ENCODE measurements at regions not wholly inside any gene's neighbourhood (a gene's known extent, or its start where the extent isn't known, plus 50 kb on each side); places are given as distances from the start of the nearest gene placed in this dataset.

DNA sequence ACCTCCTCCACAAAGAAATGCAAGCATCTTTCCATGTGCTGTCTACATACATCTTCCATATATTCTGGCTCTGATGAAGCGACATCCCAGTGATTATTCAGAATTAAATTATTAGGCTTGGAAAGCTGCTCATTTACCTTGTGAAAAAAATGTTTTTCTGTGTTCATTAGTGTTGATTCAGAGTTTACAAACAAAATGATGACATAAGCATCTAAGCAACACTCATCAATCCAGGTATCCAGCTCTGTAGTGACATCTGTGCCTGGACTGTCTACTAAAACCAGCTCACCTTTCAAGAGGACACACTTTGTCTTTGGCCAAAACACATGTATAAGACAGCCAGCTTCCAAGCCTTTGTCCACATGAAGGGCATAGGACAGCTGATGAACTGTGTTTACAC, 51.1 kb upstream of the SPATA31C2 start:
- TF ChIP-seq CTCF (IDR thresholded peaks at IDR 0.05), result no peak
- no peak for TF ChIP-seq POLR2A (IDR thresholded peaks at IDR 0.05)
- no peak for TF ChIP-seq EP300 (IDR thresholded peaks at IDR 0.05)

Data from suprapubic skin (tissue), 3 donors.